GM21367 (cell line): ENCODE measurements at regions not wholly inside any gene's neighbourhood (a gene's known extent, or its start where the extent isn't known, plus 50 kb on each side); places are given as distances from the start of the nearest gene placed in this dataset.
"Not testable (repeated sequence)": the region's sequence is repeated elsewhere in the genome, so short reads cannot be mapped to it uniquely, and the experiment has no call there.

Source experiments
- ATAC-seq: cut with Tn5 transposase; IDR thresholded peaks from one replicate; pipeline ENCODE4 v1.9.1; 2021; ENCODE audit not compliant: unreplicated experiment

DNA sequence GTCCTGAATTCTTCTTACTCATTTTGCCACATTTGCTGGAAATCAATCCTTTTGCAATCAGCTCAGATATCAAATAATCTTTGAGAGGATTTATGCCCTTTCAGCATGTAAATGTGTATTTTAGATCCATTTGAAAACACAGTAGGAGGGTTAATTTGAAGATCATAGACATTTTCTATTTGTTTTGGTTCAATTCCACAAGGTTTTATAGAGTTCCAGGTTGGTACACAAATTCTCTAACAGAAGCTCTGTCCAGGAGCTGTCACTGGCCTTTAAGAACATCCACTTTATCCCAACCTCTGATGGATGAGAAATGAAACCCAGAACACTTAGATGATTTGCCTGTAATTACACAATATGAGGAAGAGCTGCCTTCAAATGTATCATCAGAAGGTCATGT, 157.3 kb upstream of the CHAC2 start:
- ATAC-seq, result no peak

DNA sequence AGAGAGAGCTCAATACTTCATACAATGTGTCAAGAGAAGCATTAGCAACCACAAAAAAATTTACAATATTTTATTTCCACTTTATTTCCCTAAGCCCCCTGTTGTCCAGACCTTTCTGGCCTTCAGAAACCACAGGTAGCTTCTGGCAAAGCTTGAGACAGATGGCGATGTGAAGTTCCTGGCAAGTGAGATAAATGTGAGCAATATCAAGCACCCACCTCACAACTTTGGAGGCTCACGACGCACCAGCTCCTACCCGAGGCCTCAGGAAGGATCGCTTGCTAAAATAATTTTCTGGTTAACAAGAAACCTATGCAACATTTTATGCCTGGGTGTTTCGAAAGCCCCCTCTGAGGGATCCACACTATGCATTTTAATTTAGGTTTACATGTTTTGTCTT, 158.1 kb upstream of the CHAC2 start:
- no peak for ATAC-seq

DNA sequence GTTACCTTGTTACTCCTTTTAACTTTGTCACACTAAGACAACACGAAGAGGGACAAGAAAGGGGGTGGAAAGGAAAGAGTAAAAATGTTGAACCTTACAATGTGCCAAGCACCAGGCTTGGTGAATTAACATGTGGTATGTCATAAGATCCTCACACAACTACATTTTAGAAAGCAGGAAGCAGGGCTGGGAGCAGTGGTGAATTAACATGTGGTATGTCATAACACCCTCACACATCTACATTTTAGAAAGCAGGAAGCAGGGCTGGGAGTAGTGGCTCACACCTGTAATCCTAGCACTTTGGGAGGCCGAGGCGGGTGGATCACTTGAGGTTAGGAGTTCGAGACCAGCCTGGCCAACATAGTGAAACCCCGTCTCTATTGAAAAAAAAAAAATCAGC, 159.3 kb upstream of the CHAC2 start:
- no peak for ATAC-seq

DNA sequence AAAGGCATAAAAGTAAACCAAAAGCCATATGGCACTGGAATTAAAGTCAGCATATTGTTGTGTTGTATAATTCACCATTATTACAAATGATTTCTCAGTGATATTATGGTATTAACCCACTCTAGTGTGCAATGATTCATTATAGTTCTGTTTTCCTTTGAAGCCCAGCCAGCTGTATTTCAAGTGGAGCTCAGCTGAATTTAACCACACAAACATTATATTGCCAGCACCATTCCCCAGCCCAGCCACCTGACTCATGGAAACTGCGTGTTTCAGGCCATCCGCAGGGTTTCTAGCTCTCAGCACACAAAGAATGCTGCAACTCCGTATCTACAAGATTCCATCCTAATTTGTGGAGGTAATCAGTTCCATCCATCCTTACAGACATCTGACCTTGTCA, 166.8 kb upstream of the CHAC2 start:
- ATAC-seq, result no peak

DNA sequence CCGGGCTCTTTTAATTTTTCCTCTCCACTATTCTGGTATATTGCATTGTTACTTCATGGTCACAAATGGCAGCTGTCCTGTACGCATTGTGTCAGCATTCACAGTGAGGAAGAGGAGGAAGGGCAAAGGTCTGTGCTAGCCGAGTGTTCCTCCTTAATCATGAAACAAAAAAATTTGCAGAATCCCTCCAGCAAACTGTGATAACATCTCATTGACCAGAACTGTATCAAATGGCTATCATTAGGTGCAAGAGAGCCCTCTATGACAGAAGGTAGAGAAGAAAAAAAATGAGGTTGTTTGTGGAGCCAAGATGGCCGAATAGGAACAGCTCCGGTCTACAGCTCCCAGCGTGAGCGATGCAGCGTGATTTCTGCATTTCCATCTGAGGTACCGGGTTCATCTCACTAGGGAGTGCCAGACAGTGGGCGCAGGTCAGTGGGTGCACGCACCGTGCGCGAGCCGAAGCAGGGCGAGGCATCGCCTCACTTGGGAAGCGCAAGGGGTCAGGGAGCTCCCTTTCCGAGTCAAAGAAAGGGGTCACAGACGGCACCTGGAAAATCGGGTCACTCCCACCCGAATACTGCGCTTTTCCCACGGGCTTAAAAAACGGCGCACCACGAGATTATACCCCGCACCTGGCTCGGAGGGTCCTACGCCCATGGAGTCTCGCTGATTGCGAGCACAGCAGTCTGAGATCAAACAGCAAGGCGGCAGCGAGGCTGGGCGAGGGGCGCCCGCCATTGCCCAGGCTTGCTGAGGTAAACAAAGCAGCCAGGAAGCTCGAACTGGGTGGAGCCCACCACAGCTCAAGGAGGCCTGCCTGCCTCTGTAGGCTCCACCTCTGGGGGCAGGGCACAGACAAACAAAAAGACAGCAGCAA, 180.6 kb upstream of the CHAC2 start:
- not testable (repeated sequence) for ATAC-seq

DNA sequence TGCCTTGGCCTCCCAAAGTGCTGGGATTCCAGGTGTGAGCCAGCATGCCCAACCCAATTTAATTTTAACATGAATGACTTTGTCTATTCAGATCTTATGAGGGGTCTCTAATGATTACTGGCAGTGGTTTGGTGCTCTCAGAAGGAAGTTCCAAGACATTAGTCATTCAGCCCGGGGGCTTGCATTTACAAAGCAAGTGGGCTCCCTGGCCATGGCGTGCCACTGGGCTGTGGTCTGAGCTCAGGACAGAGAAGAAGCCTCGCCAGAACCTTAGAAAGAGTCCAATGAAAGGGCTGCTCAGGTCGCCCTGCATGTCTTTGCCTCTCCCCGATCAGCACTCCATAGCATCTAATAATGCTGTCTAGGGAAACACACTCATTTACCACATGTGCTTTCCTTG, 182.6 kb upstream of the CHAC2 start:
- no peak for ATAC-seq

DNA sequence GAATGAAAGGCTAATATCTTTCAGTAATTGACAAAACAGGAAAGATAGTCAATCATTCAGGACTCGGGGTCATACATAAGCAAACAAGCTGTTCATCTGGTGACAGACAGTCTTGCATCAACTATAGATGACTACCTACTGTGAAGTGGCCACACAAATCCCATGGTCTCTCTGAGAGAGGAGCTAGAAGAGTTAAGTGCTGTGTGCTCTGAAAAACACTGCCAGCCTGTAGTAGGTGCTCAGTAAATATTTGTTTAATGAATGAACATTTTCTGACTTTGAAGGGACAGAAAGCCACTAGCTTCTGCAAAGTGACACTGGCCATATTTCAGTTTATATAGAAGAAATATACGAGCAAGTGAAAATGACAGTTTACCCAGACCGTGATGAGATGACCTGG, 184.0 kb upstream of the CHAC2 start:
- ATAC-seq, result no peak

DNA sequence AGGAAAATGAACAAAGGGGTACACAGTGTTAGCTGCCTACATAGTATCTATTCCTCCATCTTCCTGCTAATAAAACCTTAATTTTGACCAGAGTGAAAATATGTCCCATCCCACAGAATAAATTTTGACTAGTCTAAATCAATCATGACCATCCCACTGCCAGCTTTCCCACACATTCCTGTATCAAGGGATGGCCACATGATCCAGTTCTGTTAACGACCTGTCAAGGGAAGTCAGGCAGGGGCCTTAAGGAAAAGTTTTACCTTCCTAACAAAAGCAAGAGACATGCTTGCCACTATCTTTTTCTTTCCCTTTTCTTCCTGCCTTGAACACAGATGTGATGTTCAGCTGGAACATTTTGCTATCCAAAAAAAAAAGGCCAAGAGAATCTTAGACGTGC, 185.0 kb upstream of the CHAC2 start:
- no peak for ATAC-seq

DNA sequence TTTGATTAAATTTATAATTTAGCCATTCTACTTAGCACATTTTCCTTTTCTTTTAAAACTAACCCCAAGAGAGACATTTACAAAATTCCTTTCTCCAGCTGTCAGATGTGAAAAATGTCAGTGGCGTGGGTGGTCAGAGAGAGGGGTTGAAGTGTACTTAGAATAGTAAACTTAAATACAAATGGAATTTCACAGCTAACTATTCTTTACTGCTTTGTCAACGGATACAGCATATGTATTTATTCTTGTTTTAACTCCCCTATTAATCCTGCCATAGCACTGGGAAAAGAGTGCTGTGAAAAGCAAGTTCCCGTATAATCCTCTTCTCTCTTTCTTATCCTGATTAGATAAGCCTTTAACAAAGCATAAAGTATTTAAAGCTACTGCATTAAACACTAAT, 191.4 kb upstream of the CHAC2 start:
- no peak for ATAC-seq

DNA sequence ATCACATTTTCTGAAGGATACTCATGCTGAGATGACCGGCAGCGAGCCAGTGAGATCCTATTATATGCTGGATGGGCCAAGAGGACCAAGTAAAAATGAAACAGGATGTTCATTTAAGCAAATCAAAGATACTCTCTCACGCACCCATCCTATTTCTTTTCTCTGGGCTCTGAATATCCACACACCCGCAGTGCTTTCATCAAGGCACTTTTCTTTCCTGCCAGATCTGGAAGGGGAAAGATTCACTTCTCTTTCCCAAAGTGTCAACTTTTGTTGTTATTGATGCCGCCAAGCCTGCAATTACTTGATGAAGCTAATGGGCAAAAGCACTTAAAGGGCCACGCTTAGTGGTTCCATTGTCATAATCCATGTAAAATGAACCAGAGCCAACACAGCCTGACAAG, 191.9 kb upstream of the CHAC2 start:
- ATAC-seq, result no peak

DNA sequence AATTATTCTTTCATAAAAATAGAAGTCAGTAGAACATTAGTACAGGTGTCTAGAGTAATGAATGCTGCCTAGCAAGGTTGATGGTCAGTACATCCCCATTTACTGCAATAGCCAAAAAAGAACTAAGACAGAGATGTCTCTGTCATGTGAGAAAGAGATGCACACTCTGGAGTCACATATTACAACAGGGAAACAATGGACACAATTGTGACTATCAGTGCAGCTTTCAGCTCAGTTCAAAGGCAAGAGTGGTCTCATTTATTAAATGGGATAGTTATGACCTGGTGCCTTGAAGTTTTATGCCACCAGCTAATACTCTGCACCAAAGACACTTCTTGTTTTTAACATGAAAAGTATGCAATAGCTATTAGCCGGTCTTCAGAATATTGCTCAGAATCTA, 194.9 kb upstream of the CHAC2 start:
- no peak for ATAC-seq

DNA sequence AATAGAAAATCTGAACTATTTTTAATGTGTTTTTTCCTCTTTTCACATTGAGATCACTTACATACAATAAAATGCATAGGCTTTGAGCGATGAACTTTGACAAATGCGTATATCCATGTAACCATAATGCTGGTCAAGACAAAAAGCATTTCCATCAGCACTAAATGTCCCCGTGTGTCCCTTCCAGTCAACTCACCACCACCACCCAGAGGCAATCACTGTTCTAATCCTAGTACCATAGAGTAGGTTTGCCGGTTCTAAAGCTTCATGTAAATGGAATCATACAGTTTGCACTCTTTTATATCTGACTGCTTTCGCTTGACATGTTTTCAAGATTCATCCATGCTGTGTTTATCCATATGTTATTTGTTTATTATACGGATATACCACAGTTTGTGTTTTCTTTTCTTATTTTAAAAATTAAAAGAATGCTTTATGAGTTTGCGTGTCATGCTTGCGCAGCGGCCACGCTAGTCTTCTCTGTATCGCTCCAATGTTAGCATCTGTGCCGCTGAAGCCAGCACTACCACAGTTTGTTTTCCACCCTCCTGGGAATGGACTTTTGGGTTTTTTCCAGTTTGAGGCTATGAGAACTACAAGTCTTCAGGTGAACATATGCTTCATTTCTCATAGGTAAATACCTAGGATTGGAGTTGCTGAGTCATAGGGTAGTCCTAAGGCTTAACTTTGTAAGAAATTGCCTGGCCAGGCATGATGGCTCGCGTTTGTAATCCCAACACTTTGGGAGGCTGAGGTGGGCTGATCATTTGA, 197.5 kb upstream of the CHAC2 start:
- ATAC-seq, result no peak

DNA sequence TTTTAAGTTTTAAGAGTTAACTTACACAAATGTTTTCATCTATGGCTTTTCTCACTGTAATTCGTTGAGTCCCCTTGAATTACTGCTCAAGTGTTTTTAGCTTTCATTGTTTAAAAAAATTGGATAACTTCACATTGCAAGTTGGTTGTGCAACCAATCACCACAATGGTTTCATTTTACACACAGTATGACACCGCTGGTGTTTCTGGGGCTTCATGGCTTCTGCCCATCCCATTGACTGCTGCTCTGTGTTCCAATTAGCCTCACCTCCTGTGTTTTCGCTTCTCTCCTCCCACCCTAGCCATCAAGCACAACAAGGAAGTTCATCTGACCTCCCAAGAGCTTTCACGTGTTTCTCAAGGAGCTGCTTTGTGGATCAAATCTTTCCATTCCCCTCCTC, 199.1 kb upstream of the CHAC2 start:
- no peak for ATAC-seq

DNA sequence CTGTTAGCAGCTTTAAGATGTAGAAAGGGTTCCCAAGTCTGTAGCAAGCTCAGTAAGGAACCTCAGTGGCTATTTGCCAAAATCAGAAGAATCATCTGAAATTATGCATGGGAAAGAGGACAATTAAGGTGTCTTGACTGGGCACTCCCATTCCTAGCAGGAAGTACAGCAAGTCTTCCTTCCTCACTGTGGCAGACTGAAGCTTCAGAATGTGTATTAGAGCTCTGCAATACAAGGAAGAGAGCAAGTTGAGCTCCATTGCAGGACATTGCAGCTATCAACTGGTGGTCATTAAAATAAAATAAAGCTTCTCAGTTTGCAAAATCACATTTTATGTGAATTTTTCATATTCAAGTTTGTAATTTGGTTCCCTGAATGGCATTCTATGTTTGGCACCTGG, 200.5 kb upstream of the CHAC2 start:
- ATAC-seq, result no peak

DNA sequence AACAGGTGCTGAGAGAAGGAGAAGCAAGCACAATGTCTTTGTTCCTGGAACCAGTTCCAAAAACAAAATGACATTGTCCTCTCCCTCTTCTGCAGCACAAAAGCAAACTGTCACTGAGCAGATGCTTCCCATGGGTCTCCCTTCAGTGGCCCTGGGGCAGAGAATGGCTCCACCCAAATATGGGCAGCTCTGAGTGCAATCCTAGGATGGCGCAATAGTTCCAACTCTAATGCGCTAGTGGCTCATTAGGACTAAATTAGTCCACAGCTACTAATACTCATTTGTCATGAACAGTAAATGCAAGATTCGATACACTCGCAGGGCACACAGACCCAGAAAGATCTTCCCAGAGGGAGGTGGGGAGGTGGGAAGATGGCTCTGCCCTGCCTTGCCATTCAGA, 205.2 kb upstream of the CHAC2 start:
- ATAC-seq, result no peak

DNA sequence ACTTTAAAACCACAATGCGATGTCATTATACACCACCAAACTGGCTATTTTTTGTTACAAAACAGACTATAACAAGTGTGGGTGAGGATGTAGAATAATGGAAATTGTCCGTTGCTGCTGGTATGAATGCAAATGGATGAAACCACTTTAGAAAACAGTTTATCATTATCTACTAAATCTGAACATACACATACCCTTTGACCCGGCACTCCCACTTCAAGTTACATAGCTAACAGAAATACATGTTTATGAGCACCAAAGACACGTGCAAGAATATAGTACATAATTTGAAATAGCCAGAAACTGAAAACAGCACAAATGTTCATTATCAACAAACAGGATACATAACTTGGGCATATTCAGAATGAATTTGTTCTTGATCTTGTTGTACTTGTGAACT, 206.4 kb upstream of the CHAC2 start:
- ATAC-seq, result no peak

DNA sequence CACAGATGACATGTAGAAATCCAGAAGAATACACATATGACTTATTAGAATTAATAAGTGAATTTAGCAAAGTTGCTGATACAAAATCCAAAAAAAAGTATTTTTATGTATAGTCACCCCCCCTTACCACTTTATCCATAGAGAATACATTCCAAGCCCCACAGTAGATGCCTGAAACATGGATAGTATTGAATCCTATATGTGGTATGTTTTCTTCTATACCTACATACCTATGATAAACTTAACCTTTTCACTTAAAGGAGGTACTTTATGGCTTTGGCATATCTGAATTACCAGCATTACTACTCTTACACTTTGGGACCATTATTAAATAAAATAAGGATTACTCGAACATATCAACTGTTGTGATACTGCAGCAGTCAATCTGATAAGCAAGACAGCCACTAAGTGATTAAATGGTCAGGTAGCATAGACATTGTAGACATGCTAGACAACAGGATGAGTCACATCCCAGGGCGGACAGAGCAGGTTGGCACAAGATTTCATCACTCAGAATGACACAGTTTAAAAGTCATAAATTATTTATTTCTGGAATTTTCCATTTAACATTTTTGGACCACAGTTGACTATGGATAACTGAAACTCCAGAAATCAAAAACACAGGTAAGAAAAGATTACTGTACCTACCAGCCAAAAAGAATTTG, 208.2 kb upstream of the CHAC2 start:
- ATAC-seq, result no peak

DNA sequence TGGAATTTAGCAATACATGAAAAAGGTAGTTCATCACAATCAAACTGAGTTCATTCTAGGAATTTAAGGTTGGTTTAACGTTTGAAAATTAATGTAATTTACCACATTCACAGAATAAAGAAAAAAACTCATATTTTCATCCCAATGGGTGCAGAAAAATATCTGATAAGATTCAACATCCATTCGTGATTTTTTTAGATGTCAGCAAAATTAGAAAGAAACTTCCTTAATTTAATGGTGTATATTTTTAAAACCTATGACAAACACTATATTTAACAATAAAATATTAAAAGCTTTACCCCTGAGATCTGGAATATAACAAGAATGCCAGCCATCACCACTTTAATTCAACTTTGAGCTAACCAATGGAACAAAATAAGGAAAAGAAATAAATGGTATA, 208.7 kb upstream of the CHAC2 start:
- no peak for ATAC-seq

DNA sequence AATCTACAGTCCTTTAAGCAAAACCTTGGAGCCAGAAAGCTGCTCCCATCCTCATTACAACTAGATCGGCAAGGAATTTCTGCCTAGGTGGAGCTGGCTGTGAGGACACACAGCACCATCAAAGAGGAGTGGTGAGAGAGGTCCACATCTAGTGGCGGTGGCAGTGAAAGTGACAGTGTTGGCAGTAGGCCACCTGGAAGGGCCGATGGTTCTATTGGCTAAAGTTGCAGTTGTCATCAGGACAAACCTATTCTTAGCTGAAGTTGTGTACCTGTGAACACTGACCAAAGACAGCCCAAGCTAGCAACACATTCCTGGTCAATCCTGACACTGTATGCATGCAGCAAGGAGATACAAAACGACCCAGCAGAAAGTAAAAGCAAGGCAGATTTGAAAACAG, 218.1 kb upstream of the CHAC2 start:
- ATAC-seq, result no peak

DNA sequence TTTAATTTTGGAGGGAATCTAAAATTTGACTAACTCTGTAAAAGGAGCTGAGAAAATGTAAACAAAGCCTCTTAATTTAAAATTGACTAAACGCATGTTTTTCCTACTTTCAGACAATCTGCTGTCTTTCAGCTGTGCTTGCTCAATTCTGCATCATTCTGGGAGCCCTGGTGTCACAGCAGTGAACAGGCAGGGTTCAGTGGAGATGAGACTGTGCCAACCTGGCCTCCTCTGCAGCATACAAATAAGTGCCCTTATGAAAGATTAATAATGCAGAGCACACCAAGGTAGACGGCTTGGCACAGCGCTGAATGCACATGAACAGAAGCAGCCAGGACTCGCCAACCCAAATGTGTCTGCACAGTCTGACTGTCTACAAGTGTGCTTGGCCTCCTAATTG, 222.0 kb upstream of the CHAC2 start:
- no peak for ATAC-seq

DNA sequence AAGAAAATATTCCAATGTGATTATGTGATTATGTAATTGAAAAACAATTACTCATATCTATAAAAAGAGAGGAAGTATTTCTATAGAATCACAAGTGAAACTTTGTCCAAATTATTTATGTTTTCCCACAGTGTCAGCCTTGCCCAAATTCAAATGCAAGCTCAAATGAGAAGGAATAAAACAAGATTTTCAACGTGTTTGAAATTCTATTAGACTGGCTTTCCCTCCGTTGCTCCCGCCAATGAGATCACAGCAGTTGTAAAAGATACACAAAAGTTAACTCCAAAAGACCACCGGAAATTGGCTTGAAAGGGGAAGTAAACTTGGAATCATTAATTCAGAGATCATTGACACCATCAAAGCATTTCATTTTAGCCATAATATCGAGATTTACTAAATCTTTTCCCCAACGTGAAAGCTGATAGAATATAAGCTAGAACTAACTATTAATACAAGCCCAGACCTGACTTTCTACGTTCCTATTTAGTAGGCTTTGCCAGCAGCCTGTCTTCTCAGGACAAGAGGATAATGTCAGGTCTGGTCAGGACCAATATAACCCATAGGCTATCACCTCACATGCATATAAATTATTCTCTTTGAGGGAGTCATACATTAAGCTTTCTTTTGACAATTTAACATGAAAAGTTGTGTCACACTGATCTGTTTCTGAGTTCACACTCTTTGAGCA, 222.6 kb upstream of the CHAC2 start:
- ATAC-seq, result no peak
